ENCODE measurements at regions not wholly inside any gene's neighbourhood (a gene's known extent, or its start where the extent isn't known, plus 50 kb on each side); places are given as distances from the start of the nearest gene placed in this dataset.

- no peaks in the 10 kb centered on the region for H3K9me3 ChIP-seq (replicated peaks; ENCODE audit: insufficient read depth, low read length)
- no peaks in the 10 kb centered on the region for H3K79me2 ChIP-seq (ENCODE audit: low read length)
- H3K27ac ChIP-seq (ENCODE audit: low read length), result no peak overlapping the region
- H3K4me3 ChIP-seq (ENCODE audit: low read length), result no peak overlapping the region
- no peaks in the 10 kb centered on the region for H3K27me3 ChIP-seq (replicated peaks; ENCODE audit: insufficient read depth, low read length)
- H4K20me1 ChIP-seq (ENCODE audit: insufficient read depth, low read length), result no peaks in the 10 kb centered on the region
- H3K9ac ChIP-seq (ENCODE audit: low read length), result no peak overlapping the region
- no peak overlapping the region for H2AFZ ChIP-seq (ENCODE audit: low read length)
- H3K4me2 ChIP-seq (ENCODE audit: low read depth, low read length), result no peak overlapping the region
- H3K36me3 ChIP-seq (replicated peaks; ENCODE audit: insufficient read depth, low read length), result no peaks in the 10 kb centered on the region
- H3K9me2 ChIP-seq (replicated peaks; ENCODE audit: insufficient read depth, low read length), result no peaks in the 10 kb centered on the region
- H3K4me1 ChIP-seq (ENCODE audit: low read length), result no peaks in the 10 kb centered on the region
- DNase-seq, result no peak
- H3F3A ChIP-seq (ENCODE audit: insufficient read depth, low read length), result no peaks in the 10 kb centered on the region
- TF ChIP-seq EZH2 (optimal IDR thresholded peaks at IDR 0.05; ENCODE audit: low read depth, low read length), result no peak
- TF ChIP-seq EZH2phosphoT487 (IDR thresholded peaks at IDR 0.05; ENCODE audit: low read length), result no peak
- no peak for TF ChIP-seq CTCF (IDR thresholded peaks at IDR 0.05; ENCODE audit: low read length)
Observed at GRCh38 chr3:178263236-178263916, 272.9 kb upstream of the KCNMB2 start.

GRCh38 chr3:178267158-178267844, 268.9 kb upstream of the KCNMB2 start:
- Histone ChIP-seq H3K27ac (ENCODE audit: low read length) (no peak overlapping the region), H3K9ac (ENCODE audit: low read length) (no peak overlapping the region), H3K36me3 (replicated peaks; ENCODE audit: insufficient read depth, low read length) (no peaks in the 10 kb centered on the region), H3K4me1 (ENCODE audit: low read length) (no peaks in the 10 kb centered on the region), H3K4me2 (ENCODE audit: low read depth, low read length) (no peak overlapping the region), H3K79me2 (ENCODE audit: low read length) (no peaks in the 10 kb centered on the region), H4K20me1 (ENCODE audit: insufficient read depth, low read length) (no peaks in the 10 kb centered on the region), H3K4me3 (ENCODE audit: low read length) (no peak overlapping the region), H3K9me2 (replicated peaks; ENCODE audit: insufficient read depth, low read length) (no peaks in the 10 kb centered on the region), H3F3A (ENCODE audit: insufficient read depth, low read length) (no peaks in the 10 kb centered on the region), H3K27me3 (replicated peaks; ENCODE audit: insufficient read depth, low read length) (no peaks in the 10 kb centered on the region), H3K9me3 (replicated peaks; ENCODE audit: insufficient read depth, low read length) (no peaks in the 10 kb centered on the region), H2AFZ (ENCODE audit: low read length) (no peak overlapping the region)
- no peak for DNase-seq
- TF ChIP-seq EZH2phosphoT487 (IDR thresholded peaks at IDR 0.05; ENCODE audit: low read length) (no peak), EZH2 (optimal IDR thresholded peaks at IDR 0.05; ENCODE audit: low read depth, low read length) (no peak), CTCF (IDR thresholded peaks at IDR 0.05; ENCODE audit: low read length) (no peak)

GRCh38 chr3:178270838-178271237, 265.4 kb upstream of the KCNMB2 start:
- Histone ChIP-seq H3K9ac (ENCODE audit: low read length) (no peak overlapping the region), H3K4me3 (ENCODE audit: low read length) (no peak overlapping the region), H3K27ac (ENCODE audit: low read length) (no peak overlapping the region), H4K20me1 (ENCODE audit: insufficient read depth, low read length) (no peaks in the 10 kb centered on the region), H3K9me2 (replicated peaks; ENCODE audit: insufficient read depth, low read length) (no peaks in the 10 kb centered on the region), H2AFZ (ENCODE audit: low read length) (no peak overlapping the region), H3K27me3 (replicated peaks; ENCODE audit: insufficient read depth, low read length) (no peaks in the 10 kb centered on the region), H3K4me1 (ENCODE audit: low read length) (no peaks in the 10 kb centered on the region), H3F3A (ENCODE audit: insufficient read depth, low read length) (no peaks in the 10 kb centered on the region), H3K79me2 (ENCODE audit: low read length) (no peaks in the 10 kb centered on the region), H3K36me3 (replicated peaks; ENCODE audit: insufficient read depth, low read length) (no peaks in the 10 kb centered on the region), H3K4me2 (ENCODE audit: low read depth, low read length) (no peak overlapping the region), H3K9me3 (replicated peaks; ENCODE audit: insufficient read depth, low read length) (no peaks in the 10 kb centered on the region)
- TF ChIP-seq EZH2phosphoT487 (IDR thresholded peaks at IDR 0.05; ENCODE audit: low read length) (no peak), CTCF (IDR thresholded peaks at IDR 0.05; ENCODE audit: low read length) (no peak)
- no peak for DNase-seq

Measured in MM.1S (cell line).